AG09309 (cell line): ENCODE measurements at regions not wholly inside any gene's neighbourhood (a gene's known extent, or its start where the extent isn't known, plus 50 kb on each side); places are given as distances from the start of the nearest gene placed in this dataset.

Experiments used
- DNase-seq: peaks from one replicate; pipeline ENCODE4 v3.0.0-alpha.2; 2010; ENCODE audit warnings: low read depth
- H3K4me3 ChIP-seq: 2 replicates; pipeline ENCODE4 v1.5.1; 2011; ENCODE audit warnings: mild to moderate bottlenecking, low read depth, low read length, moderate library complexity; ENCODE audit not compliant: control insufficient read depth
- TF ChIP-seq, protein P1 (sequence below): IDR thresholded peaks from 2 replicates; pipeline ENCODE4 v1.5.1; 2011; ENCODE audit warnings: mild to moderate bottlenecking, low read depth, low read length, inconsistent platforms; ENCODE audit not compliant: insufficient read depth, control insufficient read depth; ENCODE audit errors: missing control alignments

DNA sequence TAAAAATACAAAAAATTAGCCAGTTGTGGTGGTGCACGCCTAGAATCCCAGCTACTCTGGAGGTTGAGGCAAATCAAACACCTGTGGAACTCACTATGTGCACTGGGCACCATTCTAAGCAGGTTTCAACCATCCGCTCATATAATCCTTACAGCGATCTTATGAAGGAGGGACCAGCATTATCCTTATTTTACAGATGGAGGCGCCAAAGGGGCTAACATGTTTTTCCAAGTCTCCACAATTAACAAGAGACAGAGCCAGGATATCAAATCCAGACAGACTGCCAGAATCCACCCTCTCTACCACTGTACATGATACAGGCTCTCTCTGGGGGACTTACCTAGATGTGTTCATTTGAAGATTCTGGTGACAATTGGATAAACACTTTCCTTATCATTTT lies 479.0 kb downstream of the XYLT1 start:
- TF ChIP-seq, protein P1, sequence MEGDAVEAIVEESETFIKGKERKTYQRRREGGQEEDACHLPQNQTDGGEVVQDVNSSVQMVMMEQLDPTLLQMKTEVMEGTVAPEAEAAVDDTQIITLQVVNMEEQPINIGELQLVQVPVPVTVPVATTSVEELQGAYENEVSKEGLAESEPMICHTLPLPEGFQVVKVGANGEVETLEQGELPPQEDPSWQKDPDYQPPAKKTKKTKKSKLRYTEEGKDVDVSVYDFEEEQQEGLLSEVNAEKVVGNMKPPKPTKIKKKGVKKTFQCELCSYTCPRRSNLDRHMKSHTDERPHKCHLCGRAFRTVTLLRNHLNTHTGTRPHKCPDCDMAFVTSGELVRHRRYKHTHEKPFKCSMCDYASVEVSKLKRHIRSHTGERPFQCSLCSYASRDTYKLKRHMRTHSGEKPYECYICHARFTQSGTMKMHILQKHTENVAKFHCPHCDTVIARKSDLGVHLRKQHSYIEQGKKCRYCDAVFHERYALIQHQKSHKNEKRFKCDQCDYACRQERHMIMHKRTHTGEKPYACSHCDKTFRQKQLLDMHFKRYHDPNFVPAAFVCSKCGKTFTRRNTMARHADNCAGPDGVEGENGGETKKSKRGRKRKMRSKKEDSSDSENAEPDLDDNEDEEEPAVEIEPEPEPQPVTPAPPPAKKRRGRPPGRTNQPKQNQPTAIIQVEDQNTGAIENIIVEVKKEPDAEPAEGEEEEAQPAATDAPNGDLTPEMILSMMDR = no peak
- no peak overlapping the region for H3K4me3 ChIP-seq
- DNase-seq = no peak

DNA sequence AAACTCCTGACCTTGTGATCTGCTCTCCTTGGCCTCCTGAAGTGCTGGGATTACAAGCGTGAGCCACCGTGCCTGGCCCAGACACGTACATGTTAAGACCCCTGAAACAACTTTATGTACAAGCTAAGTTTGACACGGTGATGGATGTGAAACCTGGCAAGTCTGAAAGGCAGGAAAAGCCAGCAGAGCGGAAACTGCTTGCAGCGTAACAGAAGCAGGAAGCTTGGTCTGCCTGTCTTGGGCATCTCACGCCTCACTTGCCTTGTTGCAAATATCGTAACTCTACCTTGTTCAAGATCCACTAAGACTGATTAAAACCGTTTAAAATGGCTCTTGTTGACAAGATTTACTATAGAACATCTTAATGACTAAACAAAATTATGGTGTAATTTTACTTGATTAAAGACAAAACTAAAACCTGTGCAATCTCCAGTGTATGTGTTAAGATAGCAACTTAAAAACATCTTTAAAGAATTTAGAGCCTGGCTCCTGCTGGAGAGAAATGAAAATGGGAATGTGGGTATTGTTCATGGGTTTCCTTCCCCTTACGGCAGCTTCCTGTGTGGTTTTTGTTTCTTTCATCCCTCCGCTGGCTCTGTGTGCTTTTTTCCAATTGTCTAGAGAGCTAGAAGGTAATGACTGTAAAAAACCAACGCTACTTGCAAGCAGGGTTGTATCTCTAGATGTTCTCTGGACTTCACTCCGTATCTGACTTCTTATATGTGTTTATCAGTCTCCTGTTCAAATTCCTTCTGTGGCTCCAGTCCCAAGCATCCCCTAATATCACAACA lies 477.6 kb downstream of the XYLT1 start:
- DNase-seq = no peak
- TF ChIP-seq, protein P1 = no peak
- H3K4me3 ChIP-seq = no peak overlapping the region

DNA sequence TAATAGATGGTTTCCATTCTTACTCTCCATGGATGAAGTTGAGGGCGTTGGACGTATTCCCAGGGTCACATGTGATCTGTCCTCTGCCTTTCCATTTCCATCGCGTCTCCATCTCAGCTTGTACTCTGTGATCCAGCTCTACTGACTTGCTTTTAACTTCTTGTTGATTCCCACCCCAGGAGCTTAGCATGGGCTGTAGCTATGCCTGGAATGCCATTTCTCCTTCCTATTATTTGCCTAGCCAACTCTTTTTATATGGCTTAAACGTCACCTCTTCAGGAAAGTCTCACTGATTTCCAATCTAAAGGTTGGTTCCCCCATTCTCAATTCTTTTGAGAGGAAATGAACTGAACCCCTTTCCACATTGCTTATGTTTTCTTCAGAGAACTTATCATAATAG lies 475.9 kb downstream of the XYLT1 start:
- TF ChIP-seq, protein P1 = no peak
- DNase-seq = no peak
- no peak overlapping the region for H3K4me3 ChIP-seq

DNA sequence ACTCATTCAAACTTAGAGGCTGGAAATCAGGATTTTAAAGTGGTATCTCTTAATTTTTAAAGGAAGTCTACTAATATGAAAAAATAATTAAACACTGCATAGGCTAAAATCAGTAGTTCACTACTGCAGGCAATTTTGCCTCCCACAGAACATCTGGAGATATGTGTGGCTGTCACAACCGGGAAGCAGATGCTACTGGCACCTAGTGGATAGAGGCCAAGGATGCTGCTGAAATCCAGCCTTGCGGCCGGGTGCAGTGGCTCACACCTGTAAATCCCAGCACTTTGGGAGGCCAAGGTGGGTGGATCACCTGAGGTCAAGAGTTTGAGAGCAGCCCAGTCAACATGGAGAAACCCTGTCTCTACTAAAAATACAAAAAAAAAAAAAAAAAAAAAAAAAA lies 473.9 kb downstream of the XYLT1 start:
- no peak for DNase-seq
- TF ChIP-seq, protein P1 = no peak

DNA sequence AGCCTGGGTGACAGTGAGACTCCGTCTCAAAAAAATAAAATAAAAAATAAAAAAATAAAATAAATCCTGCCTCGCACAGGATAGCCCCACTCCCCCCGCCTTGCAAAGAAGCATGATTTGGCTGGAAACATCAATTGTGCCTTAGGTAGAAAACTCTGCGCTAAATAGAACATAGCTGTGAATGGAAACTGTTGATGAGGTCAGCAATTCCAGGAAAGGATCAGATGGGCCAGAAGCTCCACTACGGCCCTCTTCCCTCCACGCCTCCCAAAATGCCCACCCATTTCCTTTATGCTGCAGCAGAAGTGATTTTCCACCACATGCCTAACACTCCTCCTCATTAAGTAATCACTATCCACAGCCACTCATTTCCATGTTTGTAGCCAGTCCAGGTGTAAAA lies 473.4 kb downstream of the XYLT1 start:
- no peak for DNase-seq
- TF ChIP-seq, protein P1 = no peak
- no peak overlapping the region for H3K4me3 ChIP-seq

More for the DNA sequence above, 473.9 kb downstream of the XYLT1 start:
- no peak overlapping the region for H3K4me3 ChIP-seq

DNA sequence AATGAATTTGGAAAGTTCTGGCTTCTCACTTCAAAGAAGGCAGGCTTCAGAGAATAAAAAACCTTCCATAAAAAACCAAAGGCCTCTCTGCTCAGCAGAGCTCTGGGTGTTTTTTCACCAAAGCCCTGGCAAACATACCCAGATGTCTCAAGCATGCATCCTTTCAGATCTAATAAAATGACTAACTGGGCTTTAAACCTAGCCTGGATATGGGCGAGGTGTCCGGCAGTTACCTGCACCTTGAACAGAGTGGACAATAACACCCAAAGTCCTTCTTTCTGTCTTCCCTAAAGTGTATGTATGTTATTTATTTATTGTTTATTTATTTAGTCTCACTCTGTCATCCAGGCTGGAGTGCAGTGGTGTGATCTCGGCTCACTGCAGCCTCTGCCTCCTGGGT lies 469.3 kb downstream of the XYLT1 start:
- no peak overlapping the region for H3K4me3 ChIP-seq
- DNase-seq = no peak
- TF ChIP-seq, protein P1 = no peak
